ENCODE measurements at regions not wholly inside any gene's neighbourhood (a gene's known extent, or its start where the extent isn't known, plus 50 kb on each side); places are given as distances from the start of the nearest gene placed in this dataset.

GRCh38 chr6:12557765-12558164 is 158.8 kb upstream of the PHACTR1 start:
- no peaks in the 10 kb centered on the region for H3K9me3 ChIP-seq (ENCODE audit: low read length)
- no peaks in the 10 kb centered on the region for H3K36me3 ChIP-seq (ENCODE audit: insufficient read depth, low read length)
- H3K9me2 ChIP-seq (replicated peaks; ENCODE audit: insufficient read depth, low read length) = no peaks in the 10 kb centered on the region
- H3K79me2 ChIP-seq (ENCODE audit: low read length) = no peaks in the 10 kb centered on the region
- H3K27ac ChIP-seq (ENCODE audit: low read length) = no peak overlapping the region
- no peak overlapping the region for H2AFZ ChIP-seq (ENCODE audit: low read length)
- no peaks in the 10 kb centered on the region for H4K20me1 ChIP-seq (ENCODE audit: insufficient read depth, low read depth, low read length)
- H3K9ac ChIP-seq (ENCODE audit: low read length) = no peak overlapping the region
- H3K27me3 ChIP-seq (ENCODE audit: low read length) = no peaks in the 10 kb centered on the region
- H3K4me2 ChIP-seq (ENCODE audit: low read depth, low read length, poor library complexity, severe bottlenecking) = no peak overlapping the region
- DNase-seq = no peak
- H3K4me3 ChIP-seq (ENCODE audit: low read length) = no peak overlapping the region
- H3K4me1 ChIP-seq (ENCODE audit: low read length) = no peaks in the 10 kb centered on the region

DNA sequence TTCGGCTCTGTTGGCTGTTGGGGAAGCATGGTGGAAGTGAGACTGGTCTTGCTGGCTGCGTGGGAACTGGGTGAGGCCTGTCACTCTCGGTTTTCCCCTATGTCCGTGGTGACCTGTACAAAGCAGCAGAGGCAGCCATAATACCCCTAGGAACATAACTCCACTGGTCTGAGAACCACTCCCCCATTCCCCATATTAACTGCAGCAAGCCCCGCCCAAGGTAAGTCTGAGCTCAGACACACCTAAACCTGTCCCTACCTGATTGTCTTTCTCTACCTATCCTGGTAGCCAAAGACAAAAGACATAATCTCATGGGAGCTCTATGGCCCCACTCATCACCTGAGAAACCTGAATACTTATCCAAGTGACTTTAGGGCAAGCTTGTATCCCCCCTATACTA is 156.3 kb upstream of the PHACTR1 start:
- H3K4me2 ChIP-seq (ENCODE audit: low read depth, low read length, poor library complexity, severe bottlenecking) = no peak overlapping the region
- H3K9ac ChIP-seq (ENCODE audit: low read length) = no peak overlapping the region
- no peaks in the 10 kb centered on the region for H3K79me2 ChIP-seq (ENCODE audit: low read length)
- no peak overlapping the region for H3K4me3 ChIP-seq (ENCODE audit: low read length)
- H3K9me2 ChIP-seq (replicated peaks; ENCODE audit: insufficient read depth, low read length) = no peaks in the 10 kb centered on the region
- H3K36me3 ChIP-seq (ENCODE audit: insufficient read depth, low read length) = no peaks in the 10 kb centered on the region
- no peaks in the 10 kb centered on the region for H3K9me3 ChIP-seq (ENCODE audit: low read length)
- H4K20me1 ChIP-seq (ENCODE audit: insufficient read depth, low read depth, low read length) = no peaks in the 10 kb centered on the region
- H2AFZ ChIP-seq (ENCODE audit: low read length) = no peak overlapping the region
- DNase-seq = no peak
- no peaks in the 10 kb centered on the region for H3K4me1 ChIP-seq (ENCODE audit: low read length)
- H3K27ac ChIP-seq (ENCODE audit: low read length) = no peak overlapping the region
- H3K27me3 ChIP-seq (ENCODE audit: low read length) = no peaks in the 10 kb centered on the region

DNA sequence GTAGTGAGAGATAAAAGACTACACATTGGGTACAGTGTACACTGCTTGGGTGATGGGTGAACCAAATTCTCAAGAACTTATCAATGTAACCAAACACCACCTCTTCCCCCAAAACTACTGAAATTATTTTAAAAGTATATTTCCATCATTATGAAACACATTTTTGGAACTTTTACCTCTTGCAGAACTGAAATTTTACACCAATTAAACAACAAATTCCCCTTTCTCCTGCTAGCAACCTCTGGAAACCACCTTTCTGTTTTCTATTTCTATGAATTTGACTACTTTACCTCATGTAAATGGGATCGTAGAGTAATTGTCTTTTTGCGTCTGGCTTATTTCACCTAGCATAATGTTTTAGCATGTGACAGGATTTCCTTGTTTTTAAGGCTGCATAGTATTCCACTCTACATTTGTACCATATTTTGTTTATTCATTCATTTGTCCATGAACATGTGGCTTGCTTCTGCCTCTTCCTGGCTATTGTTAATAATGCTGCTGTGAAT is 149.9 kb upstream of the PHACTR1 start:
- H2AFZ ChIP-seq (ENCODE audit: low read length) = no peak overlapping the region
- no peaks in the 10 kb centered on the region for H3K9me2 ChIP-seq (replicated peaks; ENCODE audit: insufficient read depth, low read length)
- H3K9ac ChIP-seq (ENCODE audit: low read length) = no peak overlapping the region

DNA sequence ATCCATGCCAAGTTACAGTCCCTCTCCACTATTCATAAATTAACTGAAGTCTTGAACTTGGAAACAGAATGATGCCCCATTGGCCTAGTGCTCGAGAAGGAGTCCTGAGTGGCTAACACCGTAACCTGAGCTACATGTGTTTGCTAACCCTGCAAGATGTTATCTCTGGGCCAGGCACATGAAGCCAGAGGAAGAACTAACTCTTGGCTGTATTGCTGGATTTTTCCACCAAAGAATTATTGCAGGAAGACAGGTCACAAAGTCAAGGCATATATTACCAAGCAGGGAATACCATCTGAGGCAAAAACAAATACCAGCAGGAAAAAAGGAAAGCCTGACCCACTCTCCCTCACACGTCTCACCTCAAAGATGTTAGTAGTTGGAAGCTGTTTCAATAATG is 148.9 kb upstream of the PHACTR1 start:
- no peaks in the 10 kb centered on the region for H4K20me1 ChIP-seq (ENCODE audit: insufficient read depth, low read depth, low read length)
- H3K9me2 ChIP-seq (replicated peaks; ENCODE audit: insufficient read depth, low read length) = no peaks in the 10 kb centered on the region
- DNase-seq = no peak

More for the DNA sequence above, 149.9 kb upstream of the PHACTR1 start:
- no peaks in the 10 kb centered on the region for H3K4me1 ChIP-seq (ENCODE audit: low read length)
- H3K27ac ChIP-seq (ENCODE audit: low read length) = no peak overlapping the region
- no peaks in the 10 kb centered on the region for H3K9me3 ChIP-seq (ENCODE audit: low read length)
- no peaks in the 10 kb centered on the region for H3K36me3 ChIP-seq (ENCODE audit: insufficient read depth, low read length)
- H3K79me2 ChIP-seq (ENCODE audit: low read length) = no peaks in the 10 kb centered on the region
- no peak for DNase-seq
- no peak overlapping the region for H3K4me2 ChIP-seq (ENCODE audit: low read depth, low read length, poor library complexity, severe bottlenecking)
- H4K20me1 ChIP-seq (ENCODE audit: insufficient read depth, low read depth, low read length) = no peaks in the 10 kb centered on the region
- no peaks in the 10 kb centered on the region for H3K27me3 ChIP-seq (ENCODE audit: low read length)
- no peak overlapping the region for H3K4me3 ChIP-seq (ENCODE audit: low read length)

DNA sequence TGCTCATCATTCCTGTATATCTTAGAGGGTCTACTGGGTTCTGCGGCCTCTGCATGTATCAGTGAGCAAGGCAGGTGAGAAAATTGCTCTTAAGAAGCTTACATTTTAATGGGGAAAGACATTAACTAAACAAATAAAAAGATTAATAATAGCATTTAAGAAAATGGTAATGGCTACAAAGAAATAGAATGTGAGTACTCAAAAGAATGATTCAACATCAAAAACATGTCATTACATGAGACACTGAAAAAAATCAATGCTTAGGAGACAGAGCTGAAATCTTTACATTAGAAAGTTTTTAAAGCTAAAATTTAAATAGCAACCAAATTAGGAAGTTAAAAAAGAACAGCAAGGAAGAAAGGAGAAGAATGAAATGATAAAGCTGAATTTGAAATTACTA is 146.9 kb upstream of the PHACTR1 start:
- no peak overlapping the region for H3K4me2 ChIP-seq (ENCODE audit: low read depth, low read length, poor library complexity, severe bottlenecking)
- H3K9me3 ChIP-seq (ENCODE audit: low read length) = no peaks in the 10 kb centered on the region
- H3K36me3 ChIP-seq (ENCODE audit: insufficient read depth, low read length) = no peaks in the 10 kb centered on the region
- no peaks in the 10 kb centered on the region for H3K4me1 ChIP-seq (ENCODE audit: low read length)
- no peak overlapping the region for H3K27ac ChIP-seq (ENCODE audit: low read length)
- no peaks in the 10 kb centered on the region for H4K20me1 ChIP-seq (ENCODE audit: insufficient read depth, low read depth, low read length)
- no peak overlapping the region for H2AFZ ChIP-seq (ENCODE audit: low read length)
- no peak overlapping the region for H3K4me3 ChIP-seq (ENCODE audit: low read length)
- H3K27me3 ChIP-seq (ENCODE audit: low read length) = no peaks in the 10 kb centered on the region
- no peaks in the 10 kb centered on the region for H3K79me2 ChIP-seq (ENCODE audit: low read length)
- DNase-seq = no peak
- no peak overlapping the region for H3K9ac ChIP-seq (ENCODE audit: low read length)
- H3K9me2 ChIP-seq (replicated peaks; ENCODE audit: insufficient read depth, low read length) = no peaks in the 10 kb centered on the region

More for the DNA sequence above, 148.9 kb upstream of the PHACTR1 start:
- no peak overlapping the region for H3K4me2 ChIP-seq (ENCODE audit: low read depth, low read length, poor library complexity, severe bottlenecking)
- no peaks in the 10 kb centered on the region for H3K27me3 ChIP-seq (ENCODE audit: low read length)
- no peak overlapping the region for H3K9ac ChIP-seq (ENCODE audit: low read length)
- H2AFZ ChIP-seq (ENCODE audit: low read length) = no peak overlapping the region
- no peaks in the 10 kb centered on the region for H3K36me3 ChIP-seq (ENCODE audit: insufficient read depth, low read length)
- no peaks in the 10 kb centered on the region for H3K9me3 ChIP-seq (ENCODE audit: low read length)
- H3K79me2 ChIP-seq (ENCODE audit: low read length) = no peaks in the 10 kb centered on the region
- H3K4me3 ChIP-seq (ENCODE audit: low read length) = no peak overlapping the region
- H3K27ac ChIP-seq (ENCODE audit: low read length) = no peak overlapping the region
- H3K4me1 ChIP-seq (ENCODE audit: low read length) = no peaks in the 10 kb centered on the region

DNA sequence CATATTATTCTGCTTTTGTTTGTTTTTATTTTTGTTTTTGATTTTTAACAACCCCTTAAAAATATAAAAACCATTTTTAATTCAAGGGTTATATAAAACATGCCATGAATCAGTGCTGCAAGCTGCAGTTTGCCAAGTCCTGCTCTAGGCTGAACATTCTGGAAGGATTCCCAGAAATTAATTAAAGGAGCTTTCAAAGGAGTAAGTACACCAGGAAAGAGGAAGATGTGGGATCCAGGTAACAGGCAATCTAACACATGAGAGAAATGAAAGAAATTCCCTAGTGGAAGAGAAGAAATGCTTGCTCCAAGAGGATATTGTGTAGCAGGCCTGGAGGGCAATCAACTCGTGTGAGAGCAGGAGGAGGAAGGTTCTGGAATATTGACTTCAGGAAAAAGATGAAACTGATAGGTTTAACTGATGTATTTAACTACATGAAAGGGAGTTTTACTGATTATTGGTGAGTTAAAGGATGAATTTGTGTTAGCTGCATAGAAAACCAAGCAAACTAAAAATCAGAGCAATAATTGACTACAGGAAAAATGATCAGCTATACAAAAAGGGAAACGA is 146.0 kb upstream of the PHACTR1 start:
- H3K4me2 ChIP-seq (ENCODE audit: low read depth, low read length, poor library complexity, severe bottlenecking) = no peak overlapping the region
- H3K4me1 ChIP-seq (ENCODE audit: low read length) = no peaks in the 10 kb centered on the region
- no peaks in the 10 kb centered on the region for H4K20me1 ChIP-seq (ENCODE audit: insufficient read depth, low read depth, low read length)
- H3K9me2 ChIP-seq (replicated peaks; ENCODE audit: insufficient read depth, low read length) = no peaks in the 10 kb centered on the region
- DNase-seq = no peak
- no peaks in the 10 kb centered on the region for H3K9me3 ChIP-seq (ENCODE audit: low read length)
- H3K79me2 ChIP-seq (ENCODE audit: low read length) = no peaks in the 10 kb centered on the region
- H3K36me3 ChIP-seq (ENCODE audit: insufficient read depth, low read length) = no peaks in the 10 kb centered on the region
- H3K27ac ChIP-seq (ENCODE audit: low read length) = no peak overlapping the region
- H3K27me3 ChIP-seq (ENCODE audit: low read length) = no peaks in the 10 kb centered on the region
- H3K4me3 ChIP-seq (ENCODE audit: low read length) = no peak overlapping the region
- H3K9ac ChIP-seq (ENCODE audit: low read length) = no peak overlapping the region
- H2AFZ ChIP-seq (ENCODE audit: low read length) = no peak overlapping the region

DNA sequence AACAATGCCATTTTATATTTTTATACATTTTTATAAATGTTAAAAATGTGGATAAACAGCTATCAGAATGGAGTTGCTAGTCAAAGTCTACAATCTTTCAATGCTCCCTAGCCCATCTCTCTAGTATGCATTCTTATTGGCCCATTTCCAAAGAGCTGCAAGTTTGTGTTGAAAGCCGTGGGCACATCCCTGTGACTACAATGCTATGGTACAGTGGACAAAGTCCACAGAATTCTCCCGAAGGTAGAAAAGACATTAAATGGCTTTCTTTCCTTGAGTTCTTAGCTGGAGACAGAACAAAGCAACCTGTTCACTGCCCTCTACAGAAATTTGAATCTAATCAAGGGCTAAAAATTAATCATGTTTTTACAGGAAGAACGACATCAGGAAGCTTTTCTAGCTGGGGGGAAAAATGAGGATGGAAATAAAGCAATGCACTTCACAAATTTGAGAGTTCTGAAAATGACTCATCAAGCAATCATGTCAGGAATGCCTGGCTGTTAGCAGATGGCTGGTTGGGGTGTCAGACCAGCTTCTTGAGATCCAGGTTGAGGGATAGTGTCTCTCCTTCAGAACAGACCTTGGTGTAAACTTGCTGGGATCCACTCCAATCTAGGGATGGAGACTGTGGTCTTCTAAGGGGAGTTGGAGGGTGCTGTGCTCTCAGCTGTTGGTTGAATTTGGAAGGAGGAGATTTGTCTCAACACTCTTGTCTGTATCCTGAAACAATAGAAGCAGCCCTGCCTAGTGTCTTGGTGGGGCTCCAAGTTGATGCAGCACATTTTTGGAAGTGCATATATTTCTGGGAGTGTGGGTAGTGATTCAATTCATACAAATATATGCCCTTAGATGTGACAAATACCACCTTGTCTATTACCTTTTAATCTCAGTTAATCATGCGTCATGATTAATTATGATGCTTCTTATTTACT is 143.4 kb upstream of the PHACTR1 start:
- H3K36me3 ChIP-seq (ENCODE audit: insufficient read depth, low read length) = no peaks in the 10 kb centered on the region
- no peaks in the 10 kb centered on the region for H3K27me3 ChIP-seq (ENCODE audit: low read length)
- no peaks in the 10 kb centered on the region for H3K9me3 ChIP-seq (ENCODE audit: low read length)
- H3K9ac ChIP-seq (ENCODE audit: low read length) = no peak overlapping the region
- no peak for DNase-seq
- no peaks in the 10 kb centered on the region for H4K20me1 ChIP-seq (ENCODE audit: insufficient read depth, low read depth, low read length)
- H3K27ac ChIP-seq (ENCODE audit: low read length) = no peak overlapping the region
- H3K4me2 ChIP-seq (ENCODE audit: low read depth, low read length, poor library complexity, severe bottlenecking) = no peak overlapping the region
- H2AFZ ChIP-seq (ENCODE audit: low read length) = no peak overlapping the region
- no peak overlapping the region for H3K4me3 ChIP-seq (ENCODE audit: low read length)
- no peaks in the 10 kb centered on the region for H3K79me2 ChIP-seq (ENCODE audit: low read length)
- H3K9me2 ChIP-seq (replicated peaks; ENCODE audit: insufficient read depth, low read length) = no peaks in the 10 kb centered on the region
- no peaks in the 10 kb centered on the region for H3K4me1 ChIP-seq (ENCODE audit: low read length)

DNA sequence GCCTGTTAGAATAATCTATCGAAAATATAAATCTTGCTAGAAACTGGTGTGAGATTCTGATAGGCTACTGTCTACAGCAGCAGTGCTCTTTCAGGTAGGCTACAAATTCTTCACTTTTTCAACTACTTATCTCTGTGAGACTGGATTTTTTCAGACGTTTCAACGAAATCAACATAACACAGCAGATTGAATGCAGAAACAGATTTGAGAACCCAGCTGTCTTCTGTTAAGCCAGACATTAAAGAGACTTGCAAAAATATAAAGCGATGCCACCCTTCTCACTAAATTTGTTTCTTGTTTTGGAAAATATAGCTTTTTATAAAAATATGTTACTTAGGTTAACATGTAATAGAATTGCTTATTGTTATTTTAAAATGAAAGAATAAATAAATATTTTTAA is 140.6 kb upstream of the PHACTR1 start:
- no peak overlapping the region for H3K4me3 ChIP-seq (ENCODE audit: low read length)
- no peaks in the 10 kb centered on the region for H4K20me1 ChIP-seq (ENCODE audit: insufficient read depth, low read depth, low read length)
- no peaks in the 10 kb centered on the region for H3K4me1 ChIP-seq (ENCODE audit: low read length)
- H3K4me2 ChIP-seq (ENCODE audit: low read depth, low read length, poor library complexity, severe bottlenecking) = no peak overlapping the region
- no peaks in the 10 kb centered on the region for H3K9me2 ChIP-seq (replicated peaks; ENCODE audit: insufficient read depth, low read length)
- no peak overlapping the region for H3K27ac ChIP-seq (ENCODE audit: low read length)
- no peaks in the 10 kb centered on the region for H3K9me3 ChIP-seq (ENCODE audit: low read length)
- H3K79me2 ChIP-seq (ENCODE audit: low read length) = no peaks in the 10 kb centered on the region
- no peak for DNase-seq
- no peaks in the 10 kb centered on the region for H3K36me3 ChIP-seq (ENCODE audit: insufficient read depth, low read length)
- no peaks in the 10 kb centered on the region for H3K27me3 ChIP-seq (ENCODE audit: low read length)
- H3K9ac ChIP-seq (ENCODE audit: low read length) = no peak overlapping the region
- no peak overlapping the region for H2AFZ ChIP-seq (ENCODE audit: low read length)
